NCI-H128 (cell line): ENCODE measurements at regions not wholly inside any gene's neighbourhood (a gene's known extent, or its start where the extent isn't known, plus 50 kb on each side); places are given as distances from the start of the nearest gene placed in this dataset.

Source experiments
- DNase-seq: peaks from one replicate; lab custom pipeline; 2025; ENCODE audit not compliant: unreplicated experiment; lab: John Stamatoyannopoulos, UW

GRCh38 chr16:17885659-17886207, 415.0 kb upstream of the XYLT1 start:
- no peak for DNase-seq

- DNase-seq: no peak
These were observed 407.1 kb upstream of the XYLT1 start for GRCh38 chr16:17877821-17878360.

GRCh38 chr16:17866996-17867395, 396.2 kb upstream of the XYLT1 start:
- no peak for DNase-seq

- no peak for DNase-seq
These were observed 391.3 kb upstream of the XYLT1 start for GRCh38 chr16:17861981-17862479.

- DNase-seq: no peak
These were observed 387.3 kb upstream of the XYLT1 start for GRCh38 chr16:17858061-17858460.

- no peak for DNase-seq
These were observed 383.2 kb upstream of the XYLT1 start for GRCh38 chr16:17853958-17854357.

GRCh38 chr16:17852977-17853702, 382.4 kb upstream of the XYLT1 start:
- no peak for DNase-seq

DNA sequence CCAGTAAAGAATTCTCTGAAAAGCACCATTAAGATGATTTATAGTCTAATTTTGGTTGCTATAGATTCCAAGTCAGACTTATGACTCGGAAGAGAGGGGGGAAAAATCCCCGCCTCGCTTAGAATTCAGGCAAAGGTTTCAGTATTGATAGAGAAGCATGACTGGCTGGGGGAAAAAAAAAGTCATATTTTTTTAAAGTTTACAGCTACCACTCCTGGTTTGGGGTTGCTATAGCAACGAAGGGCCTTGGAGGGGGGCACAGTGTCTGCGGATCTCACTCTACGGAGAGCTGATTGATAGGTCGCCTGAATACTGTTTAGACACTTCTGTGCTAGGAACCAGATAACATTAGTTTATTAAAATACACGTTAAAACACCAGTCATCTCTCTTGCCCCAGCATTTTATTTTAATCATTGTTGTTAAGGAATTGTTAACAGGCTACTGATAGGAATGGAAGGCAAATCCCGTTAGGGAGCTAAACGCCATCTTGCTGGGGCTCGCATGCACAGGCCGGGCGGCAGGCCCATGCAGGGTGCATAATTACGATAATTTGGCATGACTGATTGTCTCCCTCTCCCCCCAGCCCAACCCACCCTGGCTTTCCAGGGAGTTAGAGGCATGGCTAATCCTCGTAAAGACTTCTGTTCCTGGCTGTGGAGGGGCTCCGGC, 380.0 kb upstream of the XYLT1 start:
- DNase-seq: no peak

DNA sequence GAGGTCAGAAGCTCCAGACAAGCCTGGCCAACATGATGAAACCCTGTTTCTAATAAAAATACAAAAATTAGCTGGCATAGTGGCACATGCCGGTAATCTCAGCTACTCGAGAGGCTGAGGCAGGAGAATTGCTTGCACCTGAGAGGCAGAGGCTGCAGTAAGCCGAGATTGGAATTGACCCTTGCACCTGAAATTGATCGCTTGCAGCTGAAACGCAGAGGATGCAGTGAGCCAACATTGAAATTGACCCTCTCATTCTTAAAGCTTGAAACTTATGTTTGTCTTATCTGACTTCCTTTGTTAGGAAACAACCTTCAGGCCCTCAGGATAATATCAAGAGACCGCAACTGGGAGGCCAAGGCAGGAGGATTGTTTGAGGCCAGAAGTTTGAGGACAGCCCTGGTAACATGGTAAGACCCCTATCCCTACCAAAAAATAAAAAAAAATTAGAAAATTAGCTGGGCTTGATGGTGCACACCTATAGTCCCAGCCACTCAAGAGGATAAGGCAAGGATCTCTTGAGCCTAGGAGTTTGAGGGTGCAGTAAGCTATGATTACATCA, 376.6 kb upstream of the XYLT1 start:
- no peak for DNase-seq

DNA sequence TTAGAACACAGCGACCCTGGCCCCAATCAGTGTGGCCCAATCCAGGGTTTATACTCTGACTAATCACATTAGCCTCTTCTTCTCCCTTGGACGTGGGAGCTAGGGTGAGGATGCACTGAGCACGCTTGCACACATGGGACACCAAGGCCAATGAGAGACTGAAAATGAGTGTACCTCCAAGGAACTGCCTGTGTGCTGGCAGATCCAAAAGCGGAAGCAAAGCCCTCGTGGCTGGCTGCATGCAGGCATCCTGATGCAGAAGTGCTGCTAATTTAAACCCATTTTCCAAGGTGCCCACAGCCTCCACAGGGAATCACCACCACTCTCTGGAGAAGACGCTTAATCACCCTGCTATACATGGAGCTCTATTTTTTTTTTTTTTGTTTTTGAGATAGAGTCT, 375.3 kb upstream of the XYLT1 start:
- no peak for DNase-seq

DNA sequence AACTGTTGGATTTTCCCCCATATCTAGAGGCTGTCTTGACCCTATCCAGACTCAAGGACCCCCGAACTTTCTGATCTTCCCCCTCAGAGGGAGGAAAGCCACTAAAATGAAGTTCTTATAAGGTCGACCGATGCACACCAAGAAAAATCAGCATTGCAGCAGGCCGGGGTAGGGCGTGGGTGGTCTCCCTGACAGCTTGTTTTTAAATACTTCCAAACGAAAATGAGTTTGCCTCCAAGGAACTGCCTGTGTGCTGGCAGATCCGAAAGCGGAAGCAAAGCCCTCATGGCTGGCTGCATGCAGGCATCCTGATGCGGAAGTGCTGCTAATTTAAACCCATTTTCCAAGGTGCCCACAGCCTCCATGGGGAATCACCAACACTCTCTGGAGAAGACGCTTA, 374.3 kb upstream of the XYLT1 start:
- no peak for DNase-seq

GRCh38 chr16:17843905-17844304, 373.1 kb upstream of the XYLT1 start:
- DNase-seq: no peak

- no peak for DNase-seq
These were observed 369.1 kb upstream of the XYLT1 start for GRCh38 chr16:17839907-17840306.

GRCh38 chr16:17839272-17839671, 368.5 kb upstream of the XYLT1 start:
- no peak for DNase-seq

- no peak for DNase-seq
These were observed 366.3 kb upstream of the XYLT1 start for GRCh38 chr16:17836868-17837602.

DNA sequence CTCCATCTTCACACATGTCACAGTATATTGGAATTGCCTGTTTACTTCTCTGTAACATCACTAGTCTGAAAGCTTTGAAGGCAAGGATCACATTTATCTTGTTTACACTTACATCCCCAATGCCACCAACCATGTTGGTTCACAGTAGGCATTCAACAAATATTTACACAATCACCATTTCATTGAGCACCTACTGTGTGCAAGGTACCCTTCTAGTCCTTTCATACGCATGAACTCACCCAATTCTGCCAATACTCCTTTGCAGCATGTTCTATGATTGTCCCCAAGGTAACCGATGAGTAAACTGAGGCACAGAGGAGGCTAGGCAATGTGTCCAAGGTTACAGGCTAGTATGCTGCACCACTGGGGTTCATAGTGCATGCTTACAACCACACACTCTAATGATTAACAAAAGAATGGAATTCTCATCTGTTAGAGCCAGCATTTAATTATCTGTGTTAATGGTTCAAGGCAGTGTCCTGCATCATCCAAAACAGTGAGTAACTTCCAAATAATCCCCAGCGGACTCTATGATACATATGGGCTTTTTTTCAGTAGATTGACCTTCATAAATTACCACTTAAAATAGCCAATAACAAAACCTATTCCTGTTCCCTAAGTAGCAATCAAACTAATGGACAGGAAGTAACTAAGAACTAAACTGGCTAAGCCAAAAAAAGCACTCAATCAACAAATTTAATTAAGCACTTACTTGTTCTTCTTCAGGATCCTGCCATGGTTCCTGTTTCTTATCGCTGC, 364.5 kb upstream of the XYLT1 start:
- DNase-seq: no peak

- DNase-seq: no peak
These were observed 362.0 kb upstream of the XYLT1 start for GRCh38 chr16:17832738-17833137.

DNA sequence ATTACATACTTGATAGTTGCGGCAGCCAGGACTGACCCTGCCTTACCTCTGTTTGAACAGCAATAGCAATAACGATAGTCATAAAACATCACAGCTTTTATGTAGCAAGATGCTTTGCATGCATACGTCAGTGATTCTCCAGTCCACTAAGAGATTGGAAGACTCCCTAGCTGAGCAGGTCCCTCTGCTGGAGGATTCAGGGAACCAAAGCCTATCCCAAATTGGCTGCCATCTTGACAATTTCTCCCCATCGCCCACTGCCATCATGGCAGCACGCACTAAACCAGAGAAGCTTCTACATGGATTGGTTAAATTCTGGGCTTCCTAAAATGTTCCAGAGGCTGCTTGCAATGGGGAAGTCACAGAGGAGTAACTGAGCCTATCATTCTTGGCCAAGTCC, 360.6 kb upstream of the XYLT1 start:
- DNase-seq: no peak

- no peak for DNase-seq
These were observed 359.9 kb upstream of the XYLT1 start for GRCh38 chr16:17830651-17831050.

- no peak for DNase-seq
These were observed 359.1 kb upstream of the XYLT1 start for GRCh38 chr16:17829811-17830210.
